ENCODE measurements at regions not wholly inside any gene's neighbourhood (a gene's known extent, or its start where the extent isn't known, plus 50 kb on each side); places are given as distances from the start of the nearest gene placed in this dataset.

DNA sequence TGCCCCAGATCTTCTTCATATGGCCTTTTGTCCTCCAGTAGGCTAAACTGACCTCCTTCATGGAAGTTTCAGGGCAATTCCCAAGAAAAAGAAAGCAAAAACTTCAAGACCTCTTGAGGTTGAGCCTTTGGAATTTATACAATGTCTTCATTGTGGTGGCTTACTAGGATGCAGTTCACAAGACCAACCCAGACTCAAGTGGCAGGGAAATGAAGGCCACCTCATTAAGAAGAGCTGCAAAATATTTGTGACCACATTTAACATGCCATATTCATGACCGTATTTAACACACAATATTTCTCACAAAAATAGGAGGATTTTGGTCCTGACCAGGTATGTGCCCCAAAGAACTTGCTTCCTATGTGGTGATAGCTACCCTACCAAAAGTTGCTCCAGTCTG lies 605.5 kb upstream of the PITX2 start:
- 45% methylated on average over 1 of the region's 1 CpG for WGBS (ENCODE audit: missing lambda C conversion rate)
- no peak for ATAC-seq
- POLR2A ChIA-PET = no interaction called here

DNA sequence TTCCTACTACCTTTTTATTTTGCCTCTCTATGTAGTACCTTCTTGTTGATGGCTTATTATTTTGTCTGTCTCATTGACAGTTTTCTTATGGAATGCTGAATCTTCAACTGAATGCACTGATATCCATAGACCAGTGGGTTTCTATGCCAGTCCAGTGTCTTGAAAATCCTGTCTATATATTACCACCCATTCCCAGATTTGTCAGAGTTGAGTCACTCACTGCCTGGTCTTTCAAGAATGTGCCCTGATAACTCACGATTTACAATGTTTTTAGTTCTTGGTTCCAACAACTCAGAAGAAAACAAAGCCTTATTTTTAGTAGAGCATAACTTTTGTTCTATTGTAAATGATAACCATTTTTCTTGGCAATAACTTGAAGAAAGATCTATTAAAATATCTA lies 606.0 kb upstream of the PITX2 start:
- ChIA-PET POLR2A (no interaction called here), CTCF (no interaction called here)
- no peak for TF ChIP-seq RFX5 (IDR thresholded peaks at IDR 0.05)
- TF ChIP-seq JUNB (IDR thresholded peaks at IDR 0.05) = no peak
- TF ChIP-seq, protein P1, sequence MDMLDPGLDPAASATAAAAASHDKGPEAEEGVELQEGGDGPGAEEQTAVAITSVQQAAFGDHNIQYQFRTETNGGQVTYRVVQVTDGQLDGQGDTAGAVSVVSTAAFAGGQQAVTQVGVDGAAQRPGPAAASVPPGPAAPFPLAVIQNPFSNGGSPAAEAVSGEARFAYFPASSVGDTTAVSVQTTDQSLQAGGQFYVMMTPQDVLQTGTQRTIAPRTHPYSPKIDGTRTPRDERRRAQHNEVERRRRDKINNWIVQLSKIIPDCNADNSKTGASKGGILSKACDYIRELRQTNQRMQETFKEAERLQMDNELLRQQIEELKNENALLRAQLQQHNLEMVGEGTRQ (IDR thresholded peaks at IDR 0.05) = no peak
- no peak for TF ChIP-seq POLR2A (IDR thresholded peaks at IDR 0.05; ENCODE audit: low read length)
- TF ChIP-seq JUN (IDR thresholded peaks at IDR 0.05) = no peak
- no peak for TF ChIP-seq SREBF2 (IDR thresholded peaks at IDR 0.05)
- TF ChIP-seq BHLHE40 (IDR thresholded peaks at IDR 0.05; ENCODE audit: low read depth, low read length) = no peak
- no peak for TF ChIP-seq RCOR1 (IDR thresholded peaks at IDR 0.05; ENCODE audit: low read depth, low read length)
- no peak for TF ChIP-seq EP300 (IDR thresholded peaks at IDR 0.05)
- DNase-seq (ENCODE audit: low read depth in 1 of 2, low spot score in 1 of 2) (no peak), FAIRE-seq (no peak), ATAC-seq (no peak)
- H3K4me1 ChIP-seq = no peaks in the 10 kb centered on the region
- WGBS (ENCODE audit: missing lambda C conversion rate) = 0% methylated on average over 1 of the region's 1 CpG
- H3K27ac ChIP-seq = no peak overlapping the region
- no peak overlapping the region for H3K4me3 ChIP-seq
- H3K9me3 ChIP-seq = no peaks in the 10 kb centered on the region
- H3K4me2 ChIP-seq = no peak overlapping the region

More for the DNA sequence above, 605.5 kb upstream of the PITX2 start:
- no peaks in the 10 kb centered on the region for H3K9me3 ChIP-seq
- no peaks in the 10 kb centered on the region for H3K4me1 ChIP-seq
- no peak overlapping the region for H3K4me2 ChIP-seq
- no peak for FAIRE-seq
- no peak overlapping the region for H3K4me3 ChIP-seq
- TF ChIP-seq CBX8 (IDR thresholded peaks at IDR 0.05) = no peak
- TF ChIP-seq CBX2 (IDR thresholded peaks at IDR 0.05; ENCODE audit: borderline replicate concordance, low read depth) = no peak
- TF ChIP-seq, protein P2, sequence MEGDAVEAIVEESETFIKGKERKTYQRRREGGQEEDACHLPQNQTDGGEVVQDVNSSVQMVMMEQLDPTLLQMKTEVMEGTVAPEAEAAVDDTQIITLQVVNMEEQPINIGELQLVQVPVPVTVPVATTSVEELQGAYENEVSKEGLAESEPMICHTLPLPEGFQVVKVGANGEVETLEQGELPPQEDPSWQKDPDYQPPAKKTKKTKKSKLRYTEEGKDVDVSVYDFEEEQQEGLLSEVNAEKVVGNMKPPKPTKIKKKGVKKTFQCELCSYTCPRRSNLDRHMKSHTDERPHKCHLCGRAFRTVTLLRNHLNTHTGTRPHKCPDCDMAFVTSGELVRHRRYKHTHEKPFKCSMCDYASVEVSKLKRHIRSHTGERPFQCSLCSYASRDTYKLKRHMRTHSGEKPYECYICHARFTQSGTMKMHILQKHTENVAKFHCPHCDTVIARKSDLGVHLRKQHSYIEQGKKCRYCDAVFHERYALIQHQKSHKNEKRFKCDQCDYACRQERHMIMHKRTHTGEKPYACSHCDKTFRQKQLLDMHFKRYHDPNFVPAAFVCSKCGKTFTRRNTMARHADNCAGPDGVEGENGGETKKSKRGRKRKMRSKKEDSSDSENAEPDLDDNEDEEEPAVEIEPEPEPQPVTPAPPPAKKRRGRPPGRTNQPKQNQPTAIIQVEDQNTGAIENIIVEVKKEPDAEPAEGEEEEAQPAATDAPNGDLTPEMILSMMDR (IDR thresholded peaks at IDR 0.05) = no peak
- no peak for TF ChIP-seq ZC3H11A (IDR thresholded peaks at IDR 0.05)
- TF ChIP-seq, protein P3, sequence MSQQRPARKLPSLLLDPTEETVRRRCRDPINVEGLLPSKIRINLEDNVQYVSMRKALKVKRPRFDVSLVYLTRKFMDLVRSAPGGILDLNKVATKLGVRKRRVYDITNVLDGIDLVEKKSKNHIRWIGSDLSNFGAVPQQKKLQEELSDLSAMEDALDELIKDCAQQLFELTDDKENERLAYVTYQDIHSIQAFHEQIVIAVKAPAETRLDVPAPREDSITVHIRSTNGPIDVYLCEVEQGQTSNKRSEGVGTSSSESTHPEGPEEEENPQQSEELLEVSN (IDR thresholded peaks at IDR 0.05; ENCODE audit: borderline replicate concordance, low read depth) = no peak
- no peak for TF ChIP-seq RNF2 (IDR thresholded peaks at IDR 0.05; ENCODE audit: borderline replicate concordance, low read depth)
- no peak for TF ChIP-seq CHD4 (IDR thresholded peaks at IDR 0.05; ENCODE audit: borderline replicate concordance)
- TF ChIP-seq POLR2A (IDR thresholded peaks at IDR 0.05; ENCODE audit: low read length) = no peak
- TF ChIP-seq MAZ (IDR thresholded peaks at IDR 0.05; ENCODE audit: borderline replicate concordance, low read depth, low read length) = no peak
- no peak for DNase-seq (ENCODE audit: low read depth in 1 of 2, low spot score in 1 of 2)
- no peak overlapping the region for H3K27ac ChIP-seq
- CTCF ChIA-PET = no interaction called here

DNA sequence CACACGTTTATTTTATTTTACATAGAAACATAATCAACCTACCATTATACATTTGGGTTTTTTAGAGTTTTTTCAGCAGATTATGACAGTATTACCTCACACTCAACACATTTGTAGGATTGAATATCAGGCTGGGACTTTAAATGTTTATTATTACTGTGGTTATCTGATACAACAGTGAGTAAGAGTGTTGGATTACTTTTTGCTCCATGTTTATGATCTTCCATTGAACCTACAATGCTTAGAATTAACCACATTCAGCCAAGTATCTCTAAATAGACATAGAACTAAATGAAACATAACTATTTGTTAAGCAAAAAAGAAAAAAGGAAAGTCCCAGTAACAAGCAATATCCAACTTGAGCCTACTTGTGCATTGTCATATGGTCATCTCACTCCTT lies 607.4 kb upstream of the PITX2 start:
- no peak overlapping the region for H3K27ac ChIP-seq
- TF ChIP-seq RFX5 (IDR thresholded peaks at IDR 0.05) = no peak
- TF ChIP-seq JUNB (IDR thresholded peaks at IDR 0.05) = no peak
- no peak for TF ChIP-seq CHD2 (IDR thresholded peaks at IDR 0.05; ENCODE audit: low read length, partially characterized antibody)
- TF ChIP-seq, protein P4, sequence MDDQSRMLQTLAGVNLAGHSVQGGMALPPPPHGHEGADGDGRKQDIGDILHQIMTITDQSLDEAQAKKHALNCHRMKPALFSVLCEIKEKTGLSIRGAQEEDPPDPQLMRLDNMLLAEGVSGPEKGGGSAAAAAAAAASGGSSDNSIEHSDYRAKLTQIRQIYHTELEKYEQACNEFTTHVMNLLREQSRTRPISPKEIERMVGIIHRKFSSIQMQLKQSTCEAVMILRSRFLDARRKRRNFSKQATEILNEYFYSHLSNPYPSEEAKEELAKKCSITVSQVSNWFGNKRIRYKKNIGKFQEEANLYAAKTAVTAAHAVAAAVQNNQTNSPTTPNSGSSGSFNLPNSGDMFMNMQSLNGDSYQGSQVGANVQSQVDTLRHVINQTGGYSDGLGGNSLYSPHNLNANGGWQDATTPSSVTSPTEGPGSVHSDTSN (IDR thresholded peaks at IDR 0.05) = no peak
- TF ChIP-seq EHMT2 (IDR thresholded peaks at IDR 0.05; ENCODE audit: low read depth) = no peak
- TF ChIP-seq, protein P5, sequence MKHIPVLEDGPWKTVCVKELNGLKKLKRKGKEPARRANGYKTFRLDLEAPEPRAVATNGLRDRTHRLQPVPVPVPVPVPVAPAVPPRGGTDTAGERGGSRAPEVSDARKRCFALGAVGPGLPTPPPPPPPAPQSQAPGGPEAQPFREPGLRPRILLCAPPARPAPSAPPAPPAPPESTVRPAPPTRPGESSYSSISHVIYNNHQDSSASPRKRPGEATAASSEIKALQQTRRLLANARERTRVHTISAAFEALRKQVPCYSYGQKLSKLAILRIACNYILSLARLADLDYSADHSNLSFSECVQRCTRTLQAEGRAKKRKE (CRISPR knock-in tag; IDR thresholded peaks at IDR 0.05; ENCODE audit: low read depth) = no peak
- TF ChIP-seq RARB (CRISPR knock-in tag; IDR thresholded peaks at IDR 0.05) = no peak
- no peak for TF ChIP-seq RAD21 (conservative IDR thresholded peaks at IDR 0.05 in 1 of 2, IDR thresholded peaks at IDR 0.05 in 1 of 2)
- TF ChIP-seq ZSCAN20 (CRISPR knock-in tag; IDR thresholded peaks at IDR 0.05) = no peak
- TF ChIP-seq POLR2A (IDR thresholded peaks at IDR 0.05; ENCODE audit: low read length) = no peak
- TF ChIP-seq SREBF2 (IDR thresholded peaks at IDR 0.05) = no peak
- TF ChIP-seq KDM1A (IDR thresholded peaks at IDR 0.05; ENCODE audit: low read depth) = no peak
- TF ChIP-seq MAFK (IDR thresholded peaks at IDR 0.05; ENCODE audit: partially characterized antibody) = no peak
- TF ChIP-seq, protein P1 (IDR thresholded peaks at IDR 0.05) = no peak
- TF ChIP-seq, protein P6, sequence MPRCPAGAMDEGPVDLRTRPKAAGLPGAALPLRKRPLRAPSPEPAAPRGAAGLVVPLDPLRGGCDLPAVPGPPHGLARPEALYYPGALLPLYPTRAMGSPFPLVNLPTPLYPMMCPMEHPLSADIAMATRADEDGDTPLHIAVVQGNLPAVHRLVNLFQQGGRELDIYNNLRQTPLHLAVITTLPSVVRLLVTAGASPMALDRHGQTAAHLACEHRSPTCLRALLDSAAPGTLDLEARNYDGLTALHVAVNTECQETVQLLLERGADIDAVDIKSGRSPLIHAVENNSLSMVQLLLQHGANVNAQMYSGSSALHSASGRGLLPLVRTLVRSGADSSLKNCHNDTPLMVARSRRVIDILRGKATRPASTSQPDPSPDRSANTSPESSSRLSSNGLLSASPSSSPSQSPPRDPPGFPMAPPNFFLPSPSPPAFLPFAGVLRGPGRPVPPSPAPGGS (IDR thresholded peaks at IDR 0.05) = no peak
- TF ChIP-seq NFE2L2 (conservative IDR thresholded peaks at IDR 0.05; ENCODE audit: low read length) = no peak
- no peaks in the 10 kb centered on the region for H3K9me3 ChIP-seq
- DNase-seq (ENCODE audit: low read depth in 1 of 2, low spot score in 1 of 2) = no peak
- POLR2A ChIA-PET = no interaction called here
- CTCF ChIA-PET = no interaction called here
- ATAC-seq = no peak
- H3K4me1 ChIP-seq = no peaks in the 10 kb centered on the region
- 0% methylated on average over 1 of the region's 1 CpG for WGBS (ENCODE audit: missing lambda C conversion rate)
- no peak overlapping the region for H3K4me2 ChIP-seq
- no peak for FAIRE-seq
- no peak overlapping the region for H3K4me3 ChIP-seq
